Transverse colon (tissue), 4 donors: ENCODE measurements at regions not wholly inside any gene's neighbourhood (a gene's known extent, or its start where the extent isn't known, plus 50 kb on each side); places are given as distances from the start of the nearest gene placed in this dataset.

Experiments used
- CTCF ChIP-seq, 5 experiments: fragments of 200-600 bp in 3 of 5; fragments of 450-650 bp in 2 of 5; sonication (generic) in 3 of 5; IDR thresholded peaks; 1 replicate in 2 of 5; 2 replicates in 3 of 5; pipeline ENCODE4 v1.5.1; 2016 to 2017; ENCODE audit warnings: antibody characterized with exemption in 5 of 5, inconsistent platforms in 3 of 5, mild to moderate bottlenecking in 2 of 5, moderate library complexity in 1 of 5
- POLR2A ChIP-seq: fragments of 450-650 bp; IDR thresholded peaks from one replicate; pipeline ENCODE4 v1.6.1; 2016; ENCODE audit warnings: antibody characterized with exemption, mild to moderate bottlenecking, moderate library complexity
- POLR2AphosphoS5 ChIP-seq, 3 donors: sonication (generic); formaldehyde crosslinking; IDR thresholded peaks; one replicate each; pipeline ENCODE4 v1.6.1; 2016; ENCODE audit warnings: antibody characterized with exemption in 3 of 3

DNA sequence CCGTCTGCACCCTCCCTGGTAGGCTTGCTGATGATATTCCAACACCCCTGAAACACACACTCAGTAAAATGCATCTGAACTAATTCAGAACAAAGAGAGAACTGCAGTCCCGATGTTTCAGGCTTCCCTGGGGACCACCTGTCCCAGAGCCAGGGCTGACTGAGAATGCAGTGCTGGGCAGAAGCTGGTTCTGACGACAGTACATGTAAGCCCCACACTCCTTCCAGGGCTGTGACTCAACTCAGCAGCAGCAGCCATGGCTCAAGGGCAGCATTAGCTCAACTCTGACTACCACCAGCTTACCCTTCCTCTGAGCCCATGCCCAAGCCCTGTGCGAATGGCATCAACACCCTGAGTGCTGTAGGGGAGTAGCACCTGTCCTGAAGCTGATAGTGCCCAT, 56.4 kb upstream of the SIPA1L2 start:
- no peak for TF ChIP-seq POLR2A
- no peak for TF ChIP-seq POLR2AphosphoS5 (IDR thresholded peaks at IDR 0.05)
- no peak for TF ChIP-seq CTCF (IDR thresholded peaks at IDR 0.05)
